Tibial artery (tissue), 4 donors: ENCODE measurements at regions not wholly inside any gene's neighbourhood (a gene's known extent, or its start where the extent isn't known, plus 50 kb on each side); places are given as distances from the start of the nearest gene placed in this dataset.

Source experiments
- DNase-seq, 2 donors: peaks; one replicate each; pipeline ENCODE4 v3.0.0-alpha.2; 2019
- H3K27ac ChIP-seq, 2 donors: fragments of 200-600 bp; sonication (generic) in 1 of 2; 1 replicate in 1 of 2; 2 replicates in 1 of 2; pipeline ENCODE4 v1.5.1; 2018 to 2019; ENCODE audit warnings: mild to moderate bottlenecking in 1 of 2
- H3K27me3 ChIP-seq, 2 donors: fragments of 200-600 bp; sonication (generic) in 1 of 2; one replicate each; pipeline versions ENCODE4 v1.5.1 to v1.6.0; 2016 to 2019
- H3K36me3 ChIP-seq, 3 donors: fragments of 200-600 bp; sonication (generic) in 2 of 3; one replicate each; pipeline ENCODE4 v1.5.1; 2016 to 2019; ENCODE audit warnings: mild to moderate bottlenecking in 2 of 3
- H3K4me1 ChIP-seq, 4 donors: fragments of 200-600 bp; sonication (generic) in 2 of 4; 1 replicate in 3 of 4; 2 replicates in 1 of 4; pipeline ENCODE4 v1.5.1; 2016 to 2019
- H3K4me3 ChIP-seq, 2 donors: fragments of 200-600 bp; sonication (generic) in 1 of 2; 1 replicate in 1 of 2; 2 replicates in 1 of 2; pipeline ENCODE4 v1.5.1; 2018 to 2019; ENCODE audit warnings: mild to moderate bottlenecking in 2 of 2
- H3K9me3 ChIP-seq, 3 donors: fragments of 200-600 bp; sonication (generic) in 1 of 3; one replicate each; pipeline ENCODE4 v1.5.1; 2016 to 2019
- CTCF ChIP-seq, 2 experiments: fragments of 200-600 bp in 1 of 2; fragments of 450-650 bp in 1 of 2; IDR thresholded peaks; one replicate each; pipeline ENCODE4 v1.5.1; 2017 to 2019; ENCODE audit warnings: antibody characterized with exemption in 2 of 2, mild to moderate bottlenecking in 1 of 2, moderate library complexity in 1 of 2
- intact Hi-C: fragments of 100-400 bp; cut with DNase I; formaldehyde crosslinking; loops from one replicate; pipeline ENCODE4 v1.15.0; 2023; ENCODE audit warnings: low total_unique reads

GRCh38 chr2:234751275-234751973 lies 200.4 kb upstream of the SH3BP4 start:
- Histone ChIP-seq H3K4me3 (no peak overlapping the region), H3K27me3 (no peaks in the 10 kb centered on the region), H3K27ac (no peak overlapping the region), H3K4me1 (no peaks in the 10 kb centered on the region), H3K36me3 (no peaks in the 10 kb centered on the region), H3K9me3 (no peaks in the 10 kb centered on the region)
- no peak for DNase-seq
- TF ChIP-seq CTCF (IDR thresholded peaks at IDR 0.05) = no peak
- intact Hi-C loops = no loop called here

DNA sequence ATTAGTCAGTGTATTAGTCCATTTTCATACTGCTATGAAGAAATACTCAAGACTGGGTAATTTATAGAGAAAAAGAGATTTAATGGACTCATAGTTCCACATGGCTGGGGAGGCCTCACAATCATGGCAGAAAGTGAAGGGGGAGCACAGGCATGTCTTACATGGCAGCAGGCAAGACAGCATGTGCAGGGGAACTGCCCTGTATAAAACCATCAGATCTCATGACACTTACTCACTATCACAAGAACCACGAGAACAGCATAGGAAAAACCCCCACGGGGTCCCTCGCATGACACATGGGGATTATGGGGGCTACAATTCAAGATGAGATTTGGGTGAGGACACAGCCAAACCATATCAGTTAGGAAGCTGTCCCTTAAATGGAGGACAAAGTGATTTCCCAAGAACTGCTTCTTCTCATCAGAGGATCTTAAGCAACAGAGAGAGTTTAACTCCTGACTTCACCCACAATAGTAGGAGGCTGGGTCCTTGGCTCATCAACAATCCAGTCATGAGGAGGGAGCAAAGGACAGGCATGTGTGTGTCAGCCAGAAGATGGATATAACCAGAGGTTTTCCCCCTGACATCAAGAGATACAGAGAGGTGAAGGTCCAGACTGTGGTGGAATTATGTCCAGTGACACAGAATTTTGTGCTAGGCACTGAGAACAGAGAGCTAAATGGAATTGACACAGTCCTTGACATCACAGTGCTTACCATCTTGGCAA lies 203.8 kb upstream of the SH3BP4 start:
- intact Hi-C loops = no loop called here
- no peak for TF ChIP-seq CTCF (IDR thresholded peaks at IDR 0.05)
- Histone ChIP-seq H3K9me3 (no peaks in the 10 kb centered on the region), H3K27me3 (no peaks in the 10 kb centered on the region), H3K4me3 (no peak overlapping the region), H3K4me1 (no peaks in the 10 kb centered on the region), H3K27ac (no peak overlapping the region), H3K36me3 (no peaks in the 10 kb centered on the region)
- no peak for DNase-seq

GRCh38 chr2:234747032-234747431 lies 204.8 kb upstream of the SH3BP4 start:
- no peaks in the 10 kb centered on the region for H3K4me1 ChIP-seq
- no peak for DNase-seq
- H3K27ac ChIP-seq = no peak overlapping the region
- TF ChIP-seq CTCF (IDR thresholded peaks at IDR 0.05) = no peak
- H3K36me3 ChIP-seq = no peaks in the 10 kb centered on the region
- no peaks in the 10 kb centered on the region for H3K27me3 ChIP-seq
- intact Hi-C loops = no loop called here
- no peaks in the 10 kb centered on the region for H3K9me3 ChIP-seq
- no peak overlapping the region for H3K4me3 ChIP-seq

DNA sequence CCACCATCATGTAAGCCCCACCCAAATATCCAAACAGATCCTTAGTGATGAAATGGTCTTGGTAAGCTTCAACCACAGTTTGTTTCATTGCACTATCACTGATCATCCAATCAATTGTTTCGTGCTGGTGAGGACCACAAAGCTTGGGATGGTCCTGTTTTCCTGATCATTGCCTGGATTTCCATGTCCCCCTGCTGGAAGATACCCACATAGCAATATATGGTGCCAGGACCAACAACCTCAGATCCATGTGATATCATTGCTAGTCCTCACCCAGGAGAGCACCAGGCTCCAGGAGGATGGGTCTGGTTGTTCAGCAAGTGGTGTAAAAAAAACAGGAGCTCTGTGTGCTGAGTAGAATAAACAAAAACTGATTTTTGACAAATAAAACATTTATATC lies 206.5 kb upstream of the SH3BP4 start:
- H3K4me1 ChIP-seq = no peaks in the 10 kb centered on the region
- intact Hi-C loops = no loop called here
- H3K4me3 ChIP-seq = no peak overlapping the region
- H3K27ac ChIP-seq = no peak overlapping the region
- H3K27me3 ChIP-seq = no peaks in the 10 kb centered on the region
- no peak for DNase-seq
- no peaks in the 10 kb centered on the region for H3K36me3 ChIP-seq
- TF ChIP-seq CTCF (IDR thresholded peaks at IDR 0.05) = no peak
- H3K9me3 ChIP-seq = no peaks in the 10 kb centered on the region

DNA sequence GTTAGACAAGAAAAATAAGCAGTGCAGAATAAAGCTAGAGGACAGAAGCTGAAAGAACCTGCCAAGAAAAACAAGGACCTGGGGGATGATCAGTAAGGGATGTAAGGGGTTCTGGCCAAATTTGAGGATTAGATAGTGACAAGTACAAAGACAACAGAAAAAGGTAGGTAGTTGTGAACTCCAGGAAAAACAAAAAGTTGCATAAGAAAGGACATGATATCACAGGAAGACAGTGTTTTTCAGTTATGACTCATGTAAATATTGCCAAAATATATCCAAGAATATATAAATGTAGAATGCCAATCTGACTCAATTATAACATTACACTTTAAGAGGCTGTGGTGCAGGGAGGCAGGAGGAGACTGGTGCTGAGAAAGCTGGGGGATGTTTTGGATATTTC lies 209.8 kb upstream of the SH3BP4 start:
- H3K27ac ChIP-seq = no peak overlapping the region
- H3K9me3 ChIP-seq = no peaks in the 10 kb centered on the region
- no peaks in the 10 kb centered on the region for H3K36me3 ChIP-seq
- H3K27me3 ChIP-seq = no peaks in the 10 kb centered on the region
- H3K4me3 ChIP-seq = no peak overlapping the region
- no peak for DNase-seq
- H3K4me1 ChIP-seq = no peaks in the 10 kb centered on the region
- TF ChIP-seq CTCF (IDR thresholded peaks at IDR 0.05) = no peak
- intact Hi-C loops = no loop called here
